B cell (primary cell): ENCODE measurements at regions not wholly inside any gene's neighbourhood (a gene's known extent, or its start where the extent isn't known, plus 50 kb on each side); places are given as distances from the start of the nearest gene placed in this dataset.

Experiments
- CTCF ChIP-seq: fragments of 200-600 bp; IDR thresholded peaks from one replicate; pipeline ENCODE4 v1.8.0; 2022; ENCODE audit warnings: antibody characterized with exemption, mild to moderate bottlenecking
- EZH2 ChIP-seq: IDR thresholded peaks from 2 replicates; pipeline ENCODE4 v1.6.1; 2012; ENCODE audit warnings: borderline replicate concordance, low read depth, mild to moderate bottlenecking, moderate library complexity, low read length; ENCODE audit not compliant: insufficient read depth, poor library complexity, severe bottlenecking

GRCh38 chr21:31446226-31446855 lies 102.3 kb upstream of the TIAM1 start:
- TF ChIP-seq CTCF (no peak), EZH2 (no peak)
